NAMALWA (cell line): ENCODE measurements at regions not wholly inside any gene's neighbourhood (a gene's known extent, or its start where the extent isn't known, plus 50 kb on each side); places are given as distances from the start of the nearest gene placed in this dataset.

ENCODE experiments used
- DNase-seq: peaks from one replicate; pipeline ENCODE4 v3.0.0-alpha.2; 2015; ENCODE audit warnings: low spot score

DNA sequence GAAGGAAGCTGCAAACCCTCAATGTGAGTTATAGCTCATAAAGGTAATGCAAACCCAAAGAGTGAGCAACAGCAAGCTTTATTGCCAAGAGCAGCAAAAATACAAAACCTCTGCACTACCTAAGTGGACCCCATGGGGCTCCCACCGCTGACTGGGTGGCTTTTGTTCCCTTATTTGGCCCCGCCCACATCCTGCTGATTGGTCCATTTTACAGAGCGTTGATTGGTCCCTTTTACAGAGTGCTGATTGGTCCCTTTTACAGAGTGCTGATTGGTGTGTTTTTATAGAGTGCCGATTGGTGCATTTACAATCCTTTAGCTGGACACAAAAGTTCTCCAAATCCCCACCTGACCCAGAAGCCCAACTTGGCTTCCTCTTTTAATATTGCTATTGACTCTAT lies 154.5 kb upstream of the NSMCE3 start:
- peak; percentile 65 for DNase-seq

DNA sequence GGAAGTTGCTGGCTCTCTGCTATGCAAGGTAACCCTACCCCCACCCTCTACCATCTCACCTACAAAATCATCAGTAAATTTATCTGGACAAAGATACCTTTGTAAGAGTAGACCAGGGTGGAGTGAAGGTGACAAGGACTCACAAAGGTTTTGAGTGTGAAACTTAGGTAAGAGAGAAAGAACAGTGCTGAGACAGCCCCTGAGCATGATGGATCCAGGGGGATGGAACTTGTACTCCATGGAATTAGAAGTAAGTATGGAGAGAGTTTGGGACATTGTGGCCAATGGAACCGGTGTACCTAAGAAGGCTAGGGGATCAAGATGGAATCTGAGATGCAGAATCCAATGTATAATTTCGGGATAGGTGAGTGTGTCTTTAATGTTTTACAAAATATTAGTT lies 153.0 kb upstream of the NSMCE3 start:
- no peak for DNase-seq

DNA sequence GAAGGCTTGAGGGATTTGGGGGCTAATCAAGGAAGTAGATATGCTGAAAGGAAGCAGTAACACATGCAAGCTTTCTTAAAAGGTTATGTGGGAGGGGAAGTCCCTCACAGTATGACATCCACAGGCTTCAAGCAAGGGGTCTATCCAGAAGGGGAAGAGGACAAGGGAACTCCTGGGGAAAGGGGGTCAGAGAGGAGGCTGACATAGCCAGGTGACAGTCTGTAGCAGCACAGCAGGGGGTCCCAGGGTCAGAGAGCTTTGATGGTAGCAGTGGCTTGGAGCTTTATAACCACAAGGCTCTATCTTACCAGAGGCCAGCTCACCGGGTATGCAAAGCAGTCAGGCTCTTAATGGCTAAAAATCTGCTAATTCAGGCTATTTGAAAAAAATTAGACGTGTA lies 150.6 kb upstream of the NSMCE3 start:
- no peak for DNase-seq

DNA sequence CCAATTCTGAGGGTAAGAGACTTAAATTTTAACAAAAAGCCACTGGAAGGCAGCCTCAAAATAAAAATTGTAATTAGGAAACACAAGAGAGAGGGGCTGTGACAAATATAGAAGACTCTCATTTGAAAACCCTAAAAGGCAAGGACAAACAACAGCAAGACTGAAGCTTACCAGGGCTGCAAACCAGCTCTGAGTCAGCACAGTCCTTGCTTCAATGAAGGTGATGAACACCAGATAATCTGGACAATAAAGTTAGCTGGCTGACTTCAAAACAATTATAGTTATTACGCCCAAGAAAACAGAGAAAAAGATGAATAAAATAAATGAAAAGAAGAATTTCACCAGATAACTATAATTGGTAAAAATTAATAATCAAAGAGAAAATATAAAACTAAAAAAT lies 149.3 kb upstream of the NSMCE3 start:
- DNase-seq, result no peak

DNA sequence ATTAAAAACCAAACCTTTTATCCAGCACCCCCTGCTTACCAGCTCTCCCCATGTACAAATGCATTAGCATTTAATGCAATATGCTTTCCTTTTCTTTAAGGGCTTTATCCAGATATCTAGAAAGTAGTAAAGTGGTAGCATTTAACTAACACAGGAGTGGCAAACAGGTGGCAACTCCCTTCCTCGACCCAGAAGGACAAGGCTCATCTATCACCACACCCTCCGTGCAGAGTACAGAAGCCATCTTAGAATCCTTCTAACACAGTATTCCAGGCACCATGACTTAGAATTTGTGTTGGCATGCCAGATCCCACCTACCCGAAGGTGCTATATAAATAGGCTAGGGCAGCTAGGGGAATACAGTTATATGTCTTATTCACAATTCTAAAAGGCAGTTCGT lies 148.6 kb upstream of the NSMCE3 start:
- DNase-seq, result no peak

DNA sequence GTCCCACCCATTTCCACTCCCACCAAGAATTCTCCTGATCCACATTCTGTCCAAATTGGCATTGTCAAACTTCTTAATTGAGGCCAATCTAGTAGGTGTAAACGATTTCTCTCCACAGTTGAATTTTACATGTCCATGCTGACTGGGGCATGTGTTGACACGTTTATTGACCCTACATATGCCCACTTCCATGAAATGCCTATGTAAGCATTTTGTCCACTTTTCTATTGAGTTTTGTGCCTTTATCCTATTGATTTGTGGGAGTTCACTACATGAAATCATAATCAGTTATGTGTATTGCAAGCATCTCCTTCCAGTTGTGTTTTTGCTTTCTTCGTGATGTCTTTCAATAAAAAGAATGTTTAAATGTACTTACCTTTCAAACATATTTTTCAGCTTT lies 141.7 kb upstream of the NSMCE3 start:
- DNase-seq, result no peak

DNA sequence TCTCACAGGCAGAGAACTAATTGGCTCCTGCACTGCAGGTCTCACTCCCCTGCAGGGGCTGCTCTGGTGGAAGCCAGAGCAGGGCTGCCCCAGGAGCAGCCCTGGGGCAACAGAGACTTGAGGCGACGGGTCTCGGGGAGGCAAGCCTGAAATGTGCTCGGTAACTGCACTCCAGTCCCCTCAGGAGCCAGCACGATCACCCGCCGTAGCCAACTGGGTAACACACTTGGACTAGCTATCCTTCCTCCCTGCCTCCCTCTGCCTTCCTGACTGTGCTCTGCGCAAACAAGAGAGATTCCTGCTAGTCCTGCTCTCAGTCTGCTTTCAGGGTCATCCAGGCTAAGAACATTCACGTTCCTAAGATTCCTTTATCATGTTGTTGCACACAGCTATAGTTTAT lies 140.7 kb upstream of the NSMCE3 start:
- DNase-seq, result no peak

DNA sequence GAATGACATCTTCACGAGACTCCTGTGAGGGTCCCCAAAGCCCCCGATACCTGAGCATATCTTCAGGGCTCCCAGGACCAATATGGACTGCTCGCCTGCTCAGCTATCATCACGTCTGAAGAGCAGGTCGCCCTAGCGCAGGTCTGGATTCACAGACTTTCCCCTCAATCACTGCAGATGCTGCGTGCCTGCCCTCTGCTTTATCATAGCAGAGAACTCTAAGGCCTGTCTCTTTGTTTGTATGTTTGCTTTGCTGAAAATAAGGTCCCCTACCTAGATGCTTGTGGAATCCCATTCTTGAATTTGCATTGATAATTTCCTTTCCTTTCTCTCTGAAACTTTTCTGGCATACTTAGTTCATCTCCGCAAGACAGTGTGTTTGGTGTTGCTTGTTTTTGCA lies 140.3 kb upstream of the NSMCE3 start:
- no peak for DNase-seq

DNA sequence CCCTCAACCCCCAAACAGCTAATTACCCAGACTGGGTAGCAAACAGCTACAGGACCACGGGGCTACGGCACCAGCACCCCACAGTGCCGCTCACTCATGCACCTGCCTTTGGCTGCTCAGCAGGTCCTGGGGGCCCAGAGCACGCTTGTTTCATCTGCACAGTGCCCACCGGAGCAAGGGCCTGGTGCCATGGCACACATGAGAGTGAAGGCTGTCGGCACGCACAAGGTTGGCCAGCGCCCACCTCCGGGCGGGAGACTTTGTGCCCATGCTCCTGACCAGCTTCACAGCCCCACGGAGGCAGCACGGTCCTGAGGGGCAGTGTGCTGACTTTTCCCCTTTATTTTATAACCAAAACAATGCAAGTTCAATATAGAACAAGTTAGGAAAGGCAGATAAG lies 135.9 kb upstream of the NSMCE3 start:
- DNase-seq, result no peak

DNA sequence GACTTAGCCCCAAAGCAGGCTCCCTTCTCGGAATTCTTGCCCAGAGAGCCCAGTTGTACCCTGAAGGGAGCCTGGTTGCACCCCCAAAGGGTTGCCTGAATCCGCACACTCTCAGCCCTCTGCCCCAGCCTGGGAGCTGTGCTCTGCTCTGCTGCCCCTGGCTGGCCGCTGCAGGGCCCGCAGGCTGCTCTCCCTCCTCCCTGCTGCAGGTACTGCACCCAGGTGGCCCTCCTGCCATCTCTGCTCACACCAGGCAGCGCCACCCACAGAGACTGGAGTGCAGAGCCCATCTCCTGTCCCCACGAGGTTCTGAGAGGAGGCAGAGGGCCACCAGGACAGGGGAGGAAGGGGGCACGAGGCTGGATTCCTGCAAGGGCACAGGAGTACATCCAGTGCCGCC lies 134.2 kb upstream of the NSMCE3 start:
- DNase-seq, result no peak

DNA sequence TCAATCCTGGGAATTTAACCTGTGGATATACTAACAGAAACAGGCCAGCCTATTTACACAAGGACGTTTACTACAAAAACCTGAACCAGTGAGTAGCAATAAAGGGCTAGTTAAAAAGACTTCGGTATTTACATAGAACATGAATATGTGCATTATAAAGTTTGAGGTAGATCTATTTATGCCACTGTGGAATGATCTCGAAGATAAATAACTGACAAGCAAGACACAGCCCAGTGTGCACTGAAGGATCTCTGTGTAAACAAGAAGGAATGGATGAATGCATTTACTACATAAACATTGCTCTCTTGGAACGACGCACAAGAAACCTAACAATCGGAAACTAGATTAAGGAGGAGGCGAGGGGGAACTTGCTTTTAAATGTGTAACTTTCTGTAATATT lies 132.0 kb upstream of the NSMCE3 start:
- no peak for DNase-seq

DNA sequence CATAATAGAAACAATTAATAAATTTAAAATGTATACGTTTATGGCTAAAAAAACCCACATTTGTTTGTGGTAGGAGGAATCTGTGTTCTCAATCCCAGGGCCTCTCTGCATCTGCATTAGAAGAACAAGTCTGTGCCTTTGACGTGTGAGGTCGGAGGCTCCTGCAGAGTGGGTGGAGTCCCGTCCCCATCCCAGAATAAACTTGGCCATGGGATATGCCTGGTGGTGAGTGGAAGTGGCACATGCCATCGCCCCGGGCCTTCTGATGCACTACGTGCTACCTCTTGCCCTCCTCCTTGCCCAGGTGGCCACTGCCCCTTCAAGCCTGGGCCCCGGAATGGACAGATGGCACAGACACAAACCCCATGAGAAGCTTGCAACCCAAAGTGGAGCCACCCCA lies 131.1 kb upstream of the NSMCE3 start:
- DNase-seq, result no peak

DNA sequence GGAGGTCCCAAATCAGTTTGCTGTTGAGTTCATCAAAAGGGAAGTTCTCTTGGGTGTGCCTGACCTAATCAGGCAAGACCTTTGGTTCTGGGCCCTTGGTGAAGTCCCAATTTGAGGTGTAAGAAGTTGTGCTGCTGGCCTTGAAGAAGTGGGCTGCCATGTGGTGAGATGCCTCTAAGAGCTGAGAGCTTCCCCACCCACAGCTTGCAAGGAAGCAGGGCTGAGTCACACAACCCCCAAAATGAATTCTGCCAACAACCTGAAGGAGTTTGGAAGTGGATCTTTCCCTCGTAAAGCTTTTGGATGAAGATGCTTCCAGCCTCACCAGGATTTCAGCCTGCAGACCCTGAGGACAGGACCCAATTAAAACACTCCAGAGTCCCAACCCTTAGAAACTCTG lies 129.3 kb upstream of the NSMCE3 start:
- no peak for DNase-seq

DNA sequence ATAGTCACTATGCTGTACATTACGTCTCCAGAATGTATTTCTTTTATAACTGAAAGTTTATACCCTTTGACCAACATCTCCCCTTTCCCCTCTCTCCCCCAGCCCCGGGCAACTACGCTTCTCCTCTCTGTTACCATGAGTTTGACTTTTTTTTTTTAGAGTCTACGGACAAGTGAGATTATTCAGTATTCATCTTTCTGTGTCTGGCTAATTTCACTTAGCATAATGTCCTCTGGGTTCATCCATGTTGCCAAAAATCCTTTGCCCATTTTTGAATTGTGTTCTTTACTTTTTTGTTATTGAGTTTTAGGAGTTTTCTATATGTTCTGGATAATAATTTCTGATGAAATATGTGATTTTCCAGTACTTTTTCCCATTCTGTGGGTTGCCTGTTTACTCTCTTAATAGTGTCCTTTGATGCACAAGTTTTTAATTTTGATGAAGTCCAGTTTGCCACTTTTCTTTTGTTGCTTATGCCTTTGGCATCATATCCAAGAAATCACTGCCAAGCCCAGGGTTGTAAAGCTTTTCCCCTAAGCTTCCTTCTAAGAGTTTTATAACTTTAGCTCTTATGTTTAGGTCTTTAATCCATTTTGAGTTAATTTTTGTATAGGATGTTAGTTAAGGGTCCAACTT lies 126.7 kb upstream of the NSMCE3 start:
- DNase-seq, result no peak

DNA sequence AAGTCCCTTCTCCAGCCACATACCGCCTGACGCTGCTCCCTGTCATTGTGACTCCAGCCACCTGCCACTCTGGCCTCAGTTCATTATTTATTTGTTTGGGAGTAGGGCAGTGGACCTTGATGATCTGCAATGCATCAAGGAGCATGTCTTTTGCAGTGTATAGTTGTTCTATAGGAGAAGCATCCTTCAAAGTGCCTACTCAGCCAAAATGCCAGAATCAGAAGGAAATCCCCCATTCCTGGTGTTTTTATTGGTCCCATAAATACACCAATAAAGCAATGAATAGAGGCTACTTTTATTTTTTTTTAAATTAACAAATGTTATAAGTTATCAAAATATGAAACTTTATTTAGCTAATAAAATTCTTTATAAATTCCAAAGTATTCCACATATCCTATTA lies 123.8 kb upstream of the NSMCE3 start:
- DNase-seq, result no peak

DNA sequence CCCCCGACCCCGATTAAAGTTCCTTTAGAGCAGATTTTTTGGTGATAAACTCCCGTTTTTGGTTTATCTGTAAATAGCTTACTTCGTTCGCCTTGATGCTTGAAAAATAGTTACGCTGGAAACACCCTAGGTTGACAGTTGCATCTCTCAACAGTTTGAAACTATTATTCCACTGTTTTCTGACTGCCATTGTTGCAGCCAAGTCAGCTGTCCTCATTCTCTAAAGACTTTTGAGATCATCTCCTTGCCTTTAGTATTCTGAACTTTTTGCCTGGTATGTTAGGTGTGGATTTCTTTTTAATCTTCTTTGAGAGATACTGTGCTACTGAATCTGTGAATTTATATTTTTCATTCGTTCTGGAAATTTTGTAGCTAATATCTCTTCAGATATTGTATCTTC lies 122.7 kb upstream of the NSMCE3 start:
- DNase-seq, result no peak

DNA sequence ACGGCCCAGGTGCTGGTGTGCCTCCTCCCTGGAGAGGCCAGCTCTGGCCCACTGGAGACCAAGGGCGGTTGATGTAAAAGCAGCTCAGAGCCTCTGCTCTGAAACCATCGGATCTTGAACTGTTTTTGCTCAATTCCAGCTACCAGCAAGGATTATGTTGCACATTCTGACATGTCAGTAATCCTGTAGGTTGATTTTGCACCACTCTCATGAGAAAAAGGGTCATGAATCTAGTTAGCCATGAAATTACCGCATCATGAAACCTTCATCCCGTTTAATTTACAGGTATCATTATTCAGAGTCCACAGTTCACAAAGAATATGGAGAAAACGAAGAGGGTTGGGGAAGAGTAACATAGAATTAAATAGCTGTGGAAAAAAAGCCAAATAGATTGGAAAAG lies 120.4 kb upstream of the NSMCE3 start:
- no peak for DNase-seq

DNA sequence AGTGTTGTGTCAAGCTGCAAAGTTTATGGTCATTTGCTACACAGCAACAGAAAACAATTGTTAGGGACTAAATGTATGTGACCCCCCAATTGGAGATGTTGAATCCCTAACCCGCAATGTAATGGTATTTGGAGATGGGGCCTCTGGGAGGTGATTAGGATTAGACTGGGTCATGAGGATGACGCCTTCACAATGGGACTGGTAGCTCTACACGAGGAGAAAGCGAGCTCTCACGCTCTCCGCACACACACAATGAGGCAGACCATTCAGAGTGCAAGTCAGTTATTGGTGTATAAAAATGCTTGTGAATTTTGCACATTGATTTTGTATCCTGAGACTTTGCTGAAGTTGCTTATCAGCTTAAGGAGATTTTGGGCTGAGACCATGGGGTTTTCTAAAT lies 116.9 kb upstream of the NSMCE3 start:
- no peak for DNase-seq

DNA sequence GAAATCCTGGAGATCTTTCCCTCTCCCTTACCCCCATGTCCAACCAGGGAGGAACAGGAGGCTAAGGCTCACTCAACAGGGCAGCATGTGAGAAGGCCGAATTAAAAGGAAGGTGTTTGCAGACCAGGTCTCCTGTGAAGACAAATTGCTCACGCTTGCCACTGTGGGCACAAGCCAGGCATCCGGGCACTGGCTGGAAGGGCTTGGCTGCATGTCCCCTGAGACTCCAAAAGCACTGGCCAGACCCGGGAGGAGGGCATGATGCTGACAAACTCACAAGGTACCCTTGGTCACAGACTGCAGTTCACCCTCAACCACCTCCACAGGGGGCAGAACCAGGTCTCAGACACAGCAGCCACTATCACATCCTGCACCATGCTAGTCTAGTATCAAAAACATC lies 113.7 kb upstream of the NSMCE3 start:
- no peak for DNase-seq

DNA sequence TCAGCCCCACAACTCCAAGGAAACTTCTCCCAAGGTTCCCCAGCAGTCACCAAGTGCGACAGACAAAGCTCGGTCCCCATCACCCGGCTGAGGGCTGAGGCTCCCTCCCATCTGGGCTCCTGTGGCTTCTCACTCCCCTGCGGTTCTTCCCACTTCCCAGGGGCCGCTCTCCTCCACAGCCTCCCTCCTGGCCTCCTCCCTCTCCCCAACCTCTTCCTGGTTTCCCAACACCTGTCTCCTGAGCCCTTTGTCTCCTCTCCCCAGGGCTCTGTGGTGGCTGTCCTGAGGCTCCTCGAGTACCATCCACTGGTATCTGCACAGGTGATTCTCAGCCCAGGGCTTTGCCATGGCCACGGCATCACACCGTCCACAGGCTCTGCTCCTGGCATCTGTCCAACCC lies 113.2 kb upstream of the NSMCE3 start:
- DNase-seq, result no peak

DNA sequence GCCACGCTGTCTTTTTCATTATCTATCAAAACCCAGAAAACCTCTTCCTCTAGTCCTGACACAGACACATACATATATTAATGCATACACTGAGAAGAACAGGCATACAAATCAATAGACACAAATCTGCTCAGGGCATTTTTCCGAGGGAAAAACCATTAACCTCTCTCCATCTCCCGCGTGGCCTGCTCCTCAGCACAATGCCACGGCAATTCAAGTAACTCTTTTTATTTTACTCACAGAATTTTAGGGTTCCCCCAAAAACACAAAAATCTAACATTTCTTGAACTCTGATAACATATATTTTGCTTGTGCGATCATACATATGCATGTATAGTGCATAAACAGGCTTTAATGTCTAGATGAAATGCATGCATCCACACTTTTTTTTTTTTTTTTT lies 110.8 kb upstream of the NSMCE3 start:
- no peak for DNase-seq

DNA sequence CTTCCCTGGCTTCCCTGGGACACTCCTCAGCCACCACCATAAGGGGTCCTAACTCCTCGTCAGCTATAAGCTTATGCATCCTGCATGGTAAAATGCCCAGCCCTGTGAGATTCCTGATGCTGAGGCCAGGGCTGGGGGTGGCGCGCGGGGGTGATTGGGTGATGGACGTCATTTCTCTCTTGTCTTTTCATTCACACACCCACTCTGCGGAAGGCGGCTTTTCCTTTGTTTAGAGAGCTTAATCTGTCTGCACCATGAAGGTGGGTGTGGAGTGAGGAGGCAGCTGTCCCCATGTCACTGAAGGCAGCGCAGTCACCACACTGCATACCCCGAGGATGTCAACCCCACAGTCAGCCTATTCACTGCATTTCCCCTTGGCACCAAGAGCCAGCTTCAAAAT lies 110.0 kb upstream of the NSMCE3 start:
- DNase-seq, result no peak

DNA sequence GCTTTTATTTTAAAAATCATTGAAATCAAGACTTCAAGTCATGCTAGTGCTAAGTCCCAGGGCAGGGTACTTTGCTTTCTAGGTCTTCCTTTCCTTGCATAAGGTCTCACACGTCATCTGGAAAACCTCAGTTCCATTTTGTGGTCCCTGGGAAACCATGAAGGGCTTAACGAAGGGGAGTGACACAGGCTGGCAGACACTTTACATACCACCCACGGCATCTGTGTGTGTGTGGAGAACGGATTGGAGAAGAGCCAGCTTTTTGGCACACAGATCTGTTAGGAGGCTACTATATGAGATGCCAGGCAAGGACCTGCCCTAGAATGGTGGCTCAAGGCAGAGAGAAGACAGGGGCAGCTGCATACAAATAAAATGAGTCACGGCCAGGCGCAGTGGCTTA lies 107.5 kb upstream of the NSMCE3 start:
- DNase-seq, result no peak

DNA sequence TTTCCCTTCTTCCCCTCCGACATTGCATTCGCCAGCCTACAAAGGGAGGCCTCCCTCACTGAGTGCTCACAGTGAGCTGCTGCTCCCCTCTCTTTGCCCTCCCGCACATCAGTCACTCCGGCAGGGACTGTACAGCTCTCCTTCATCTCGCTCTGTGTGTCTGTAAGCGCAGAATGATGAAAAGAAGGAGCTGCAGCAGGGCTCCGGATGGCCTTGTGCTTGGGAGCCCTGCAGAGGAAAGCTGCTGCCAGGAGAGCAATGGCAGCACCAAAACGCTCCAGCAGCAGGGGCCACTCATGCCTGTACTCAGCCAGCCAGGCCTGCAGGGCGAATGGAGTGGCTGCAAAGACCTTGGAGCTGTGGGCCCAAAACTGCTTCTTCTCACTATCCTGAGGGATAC lies 107.0 kb upstream of the NSMCE3 start:
- DNase-seq, result no peak

DNA sequence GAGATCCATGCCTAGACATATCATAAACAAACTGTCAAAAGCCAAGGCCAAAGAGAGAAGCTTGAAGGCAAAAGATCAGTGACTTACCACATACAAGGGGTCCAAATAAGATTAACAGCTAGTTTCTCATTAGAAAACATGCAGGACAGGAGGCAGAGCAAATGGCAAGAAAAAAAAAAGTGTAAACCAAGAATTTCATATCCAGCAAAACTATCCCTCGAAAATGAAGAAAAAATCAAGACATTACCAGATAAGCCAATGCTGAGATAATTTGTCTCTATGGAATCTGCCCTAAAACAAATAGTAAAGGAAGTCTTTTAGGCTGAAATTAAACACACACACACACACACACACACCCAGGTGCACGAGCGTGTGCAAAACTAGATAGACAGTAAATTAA lies 99.6 kb upstream of the NSMCE3 start:
- DNase-seq, result no peak
